ENCODE measurements at regions not wholly inside any gene's neighbourhood (a gene's known extent, or its start where the extent isn't known, plus 50 kb on each side); places are given as distances from the start of the nearest gene placed in this dataset.

DNA sequence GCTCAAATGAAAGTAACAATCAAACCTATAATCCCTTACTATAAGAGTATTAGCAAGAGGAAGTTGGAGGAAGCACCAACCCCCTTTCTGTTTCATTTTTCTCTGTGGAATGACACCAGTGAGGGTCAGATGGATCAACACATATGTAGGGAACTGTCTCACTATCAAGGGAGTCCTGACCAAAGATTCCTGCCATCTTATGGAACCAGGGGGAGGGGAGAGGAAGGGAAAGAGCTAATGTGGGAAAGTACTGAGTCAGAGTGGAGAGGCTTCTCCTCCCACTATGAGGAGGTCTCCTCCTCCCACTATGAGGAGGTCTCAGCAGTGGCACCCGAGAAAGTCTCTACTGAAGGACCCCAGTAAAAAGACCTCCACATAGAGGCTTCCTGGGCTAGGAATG, 73.3 kb upstream of the PCSK1 start:
- H3K36me3 ChIP-seq (ENCODE audit: control insufficient read depth, insufficient read depth, low read length), result no peaks in the 10 kb centered on the region
- no peak overlapping the region for H3K4me3 ChIP-seq (ENCODE audit: low read length)
- no peaks in the 10 kb centered on the region for H3K27me3 ChIP-seq (ENCODE audit: control insufficient read depth, insufficient read depth, low read length)
- DNase-seq (ENCODE audit: low read depth, low spot score), result no peak
- no peak overlapping the region for H3K27ac ChIP-seq (ENCODE audit: low read length)
- no peaks in the 10 kb centered on the region for H3K9me3 ChIP-seq (ENCODE audit: control insufficient read depth, insufficient read depth, low read length)
- no CpG with 5 or more reads among the region's 1 CpG for WGBS (ENCODE audit: insufficient coverage, insufficient read length)
- H3K4me1 ChIP-seq (ENCODE audit: control insufficient read depth, insufficient read depth, low read length), result no peaks in the 10 kb centered on the region

DNA sequence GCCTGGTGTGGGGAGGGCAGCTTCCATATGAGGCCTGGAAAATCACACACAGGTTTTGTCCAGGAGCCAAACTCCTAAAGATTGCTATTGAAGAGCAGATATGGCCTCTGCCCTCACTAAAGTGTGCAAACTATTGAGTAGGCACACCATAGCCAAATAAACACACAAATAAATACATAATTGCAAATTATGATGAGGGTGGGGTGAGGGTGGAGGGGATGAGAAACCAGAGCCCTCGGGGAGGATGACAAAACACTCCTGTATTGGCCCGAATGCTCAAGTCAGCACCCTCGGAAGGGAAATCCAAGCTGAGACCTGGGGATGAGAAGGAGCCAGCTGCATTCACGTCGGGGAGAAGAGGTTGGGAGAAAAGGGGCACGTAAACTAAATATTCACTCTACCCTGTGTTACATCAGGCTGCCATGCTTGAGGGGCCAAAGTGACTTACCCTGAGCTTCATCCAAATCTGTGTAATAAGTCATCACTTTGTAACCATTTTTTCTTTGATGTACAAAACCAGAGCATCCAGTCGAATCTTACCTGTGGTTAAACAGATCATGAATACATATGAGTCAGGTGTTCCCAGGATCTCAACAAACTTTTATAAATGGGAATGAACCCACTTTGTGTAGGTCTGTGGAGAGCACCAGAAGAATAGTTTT, 73.9 kb upstream of the PCSK1 start:
- Histone ChIP-seq H3K4me3 (ENCODE audit: low read length) (no peak overlapping the region), H3K27ac (ENCODE audit: low read length) (no peak overlapping the region), H3K27me3 (ENCODE audit: control insufficient read depth, insufficient read depth, low read length) (no peaks in the 10 kb centered on the region), H3K36me3 (ENCODE audit: control insufficient read depth, insufficient read depth, low read length) (no peaks in the 10 kb centered on the region), H3K4me1 (ENCODE audit: control insufficient read depth, insufficient read depth, low read length) (no peaks in the 10 kb centered on the region), H3K9me3 (ENCODE audit: control insufficient read depth, insufficient read depth, low read length) (no peaks in the 10 kb centered on the region)
- no CpG with 5 or more reads among the region's 7 CpGs for WGBS (ENCODE audit: insufficient coverage, insufficient read length)
- no peak for DNase-seq (ENCODE audit: low read depth, low spot score)

DNA sequence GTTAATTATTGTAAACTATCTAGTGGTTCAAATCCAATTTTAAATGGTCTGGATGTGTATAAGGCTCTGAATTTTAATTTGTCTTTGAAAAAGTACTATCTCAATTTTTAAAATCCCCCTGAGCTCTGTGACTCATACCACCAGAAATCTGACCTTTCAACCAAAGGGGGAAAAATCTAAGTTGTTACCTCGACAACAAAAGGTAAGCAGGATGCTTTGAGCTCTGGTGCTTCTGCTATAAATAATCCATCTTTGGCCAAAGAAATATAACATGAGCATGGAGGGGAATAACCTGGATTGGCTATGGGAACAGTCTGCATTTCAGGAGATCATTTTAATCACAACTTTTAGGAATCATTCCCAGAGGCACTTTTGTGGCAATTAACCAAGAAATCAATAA, 76.3 kb upstream of the PCSK1 start:
- H3K27ac ChIP-seq (ENCODE audit: low read length), result no peak overlapping the region
- WGBS (ENCODE audit: insufficient coverage, insufficient read length), result no CpG with 5 or more reads among the region's 1 CpG
- H3K4me1 ChIP-seq (ENCODE audit: control insufficient read depth, insufficient read depth, low read length), result no peaks in the 10 kb centered on the region

GRCh38 chr5:96509721-96510350, 76.8 kb upstream of the PCSK1 start:
- Histone ChIP-seq H3K27me3 (ENCODE audit: control insufficient read depth, insufficient read depth, low read length) (no peaks in the 10 kb centered on the region), H3K4me1 (ENCODE audit: control insufficient read depth, insufficient read depth, low read length) (no peaks in the 10 kb centered on the region), H3K36me3 (ENCODE audit: control insufficient read depth, insufficient read depth, low read length) (no peaks in the 10 kb centered on the region), H3K4me3 (ENCODE audit: low read length) (no peak overlapping the region), H3K9me3 (ENCODE audit: control insufficient read depth, insufficient read depth, low read length) (no peaks in the 10 kb centered on the region), H3K27ac (ENCODE audit: low read length) (no peak overlapping the region)
- no CpG with 5 or more reads among the region's 5 CpGs for WGBS (ENCODE audit: insufficient coverage, insufficient read length)
- no peak for DNase-seq (ENCODE audit: low read depth, low spot score)

More for the DNA sequence above, 76.3 kb upstream of the PCSK1 start:
- no peaks in the 10 kb centered on the region for H3K27me3 ChIP-seq (ENCODE audit: control insufficient read depth, insufficient read depth, low read length)
- no peaks in the 10 kb centered on the region for H3K36me3 ChIP-seq (ENCODE audit: control insufficient read depth, insufficient read depth, low read length)
- DNase-seq (ENCODE audit: low read depth, low spot score), result no peak
- H3K9me3 ChIP-seq (ENCODE audit: control insufficient read depth, insufficient read depth, low read length), result no peaks in the 10 kb centered on the region
- no peak overlapping the region for H3K4me3 ChIP-seq (ENCODE audit: low read length)

- DNase-seq (ENCODE audit: low read depth, low spot score), result no peak
- no peak overlapping the region for H3K4me3 ChIP-seq (ENCODE audit: low read length)
These were observed 83.6 kb upstream of the PCSK1 start for GRCh38 chr5:96516631-96517071.

DNA sequence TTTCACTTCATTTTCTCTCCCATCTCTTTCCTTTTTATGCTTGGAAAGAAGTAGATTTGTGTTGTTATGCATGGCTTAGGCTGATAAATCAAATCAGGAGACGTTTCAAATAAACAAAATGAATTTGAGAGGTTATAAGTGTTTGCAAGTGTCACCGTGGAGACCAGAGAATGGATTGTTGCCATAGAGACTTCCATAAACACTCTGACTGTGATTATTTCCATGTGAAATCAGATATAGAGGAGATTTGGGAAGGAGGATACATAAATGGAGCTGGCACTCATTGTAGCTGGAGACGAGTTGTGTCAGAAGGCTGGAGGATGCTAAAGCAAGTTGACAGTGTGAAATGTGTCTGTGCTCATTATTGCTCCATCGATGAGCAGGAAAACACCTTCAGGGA, 84.2 kb upstream of the PCSK1 start:
- no peaks in the 10 kb centered on the region for H3K9me3 ChIP-seq (ENCODE audit: control insufficient read depth, insufficient read depth, low read length)
- no peaks in the 10 kb centered on the region for H3K4me1 ChIP-seq (ENCODE audit: control insufficient read depth, insufficient read depth, low read length)
- no peak overlapping the region for H3K27ac ChIP-seq (ENCODE audit: low read length)
- H3K27me3 ChIP-seq (ENCODE audit: control insufficient read depth, insufficient read depth, low read length), result no peaks in the 10 kb centered on the region
- H3K4me3 ChIP-seq (ENCODE audit: low read length), result no peak overlapping the region
- no CpG with 5 or more reads among the region's 4 CpGs for WGBS (ENCODE audit: insufficient coverage, insufficient read length)
- DNase-seq (ENCODE audit: low read depth, low spot score), result no peak
- no peaks in the 10 kb centered on the region for H3K36me3 ChIP-seq (ENCODE audit: control insufficient read depth, insufficient read depth, low read length)

More at GRCh38 chr5:96516631-96517071, 83.6 kb upstream of the PCSK1 start:
- Histone ChIP-seq H3K27ac (ENCODE audit: low read length) (no peak overlapping the region), H3K4me1 (ENCODE audit: control insufficient read depth, insufficient read depth, low read length) (no peaks in the 10 kb centered on the region), H3K36me3 (ENCODE audit: control insufficient read depth, insufficient read depth, low read length) (no peaks in the 10 kb centered on the region), H3K9me3 (ENCODE audit: control insufficient read depth, insufficient read depth, low read length) (no peaks in the 10 kb centered on the region), H3K27me3 (ENCODE audit: control insufficient read depth, insufficient read depth, low read length) (no peaks in the 10 kb centered on the region)
- no CpG with 5 or more reads among the region's 6 CpGs for WGBS (ENCODE audit: insufficient coverage, insufficient read length)

- H3K27me3 ChIP-seq (ENCODE audit: control insufficient read depth, insufficient read depth, low read length), result no peaks in the 10 kb centered on the region
- H3K4me3 ChIP-seq (ENCODE audit: low read length), result no peak overlapping the region
- no peak overlapping the region for H3K27ac ChIP-seq (ENCODE audit: low read length)
- no peaks in the 10 kb centered on the region for H3K4me1 ChIP-seq (ENCODE audit: control insufficient read depth, insufficient read depth, low read length)
- no peaks in the 10 kb centered on the region for H3K9me3 ChIP-seq (ENCODE audit: control insufficient read depth, insufficient read depth, low read length)
- DNase-seq (ENCODE audit: low read depth, low spot score), result no peak
- H3K36me3 ChIP-seq (ENCODE audit: control insufficient read depth, insufficient read depth, low read length), result no peaks in the 10 kb centered on the region
These were observed 87.3 kb upstream of the PCSK1 start for GRCh38 chr5:96520345-96520744.

DNA sequence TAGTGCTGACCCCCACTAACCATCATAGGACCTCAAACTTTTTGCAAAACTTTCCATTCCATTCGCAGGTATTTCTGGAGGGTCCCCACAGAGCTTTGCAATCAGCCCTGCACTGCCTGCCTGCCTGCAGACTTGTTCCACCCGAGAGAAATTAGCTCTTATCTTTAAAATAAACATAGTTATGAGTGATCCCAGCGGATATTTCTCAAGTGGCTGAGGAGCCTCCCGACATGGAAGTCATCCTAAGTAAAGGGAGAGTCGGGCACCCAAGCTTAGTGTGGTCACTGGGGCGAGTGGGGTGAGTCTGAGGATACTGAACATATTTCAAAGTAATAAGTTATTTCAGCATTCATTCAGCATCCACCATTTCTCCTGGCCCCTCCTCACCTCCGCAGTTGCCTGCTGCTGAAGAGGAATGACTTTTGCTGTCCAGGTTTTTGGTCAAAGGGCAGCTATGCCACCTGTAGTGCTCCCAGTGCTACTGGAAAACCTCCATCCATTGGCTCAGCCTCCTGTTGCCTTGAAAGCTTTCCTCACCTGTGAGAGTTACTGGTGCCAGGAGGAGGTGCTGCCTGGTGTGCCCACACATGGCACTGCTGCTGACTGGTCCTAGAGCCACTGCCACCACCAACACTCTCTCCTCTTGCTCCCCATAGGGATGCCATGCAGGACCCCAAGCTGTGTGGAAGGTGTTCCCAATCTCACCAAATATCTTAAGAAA, 89.7 kb upstream of the PCSK1 start:
- Histone ChIP-seq H3K27ac (ENCODE audit: low read length) (no peak overlapping the region), H3K27me3 (ENCODE audit: control insufficient read depth, insufficient read depth, low read length) (no peaks in the 10 kb centered on the region), H3K36me3 (ENCODE audit: control insufficient read depth, insufficient read depth, low read length) (no peaks in the 10 kb centered on the region), H3K4me3 (ENCODE audit: low read length) (no peak overlapping the region), H3K9me3 (ENCODE audit: control insufficient read depth, insufficient read depth, low read length) (no peaks in the 10 kb centered on the region), H3K4me1 (ENCODE audit: control insufficient read depth, insufficient read depth, low read length) (no peaks in the 10 kb centered on the region)
- DNase-seq (ENCODE audit: low read depth, low spot score), result no peak
- WGBS (ENCODE audit: insufficient coverage, insufficient read length), result no CpG with 5 or more reads among the region's 7 CpGs

DNA sequence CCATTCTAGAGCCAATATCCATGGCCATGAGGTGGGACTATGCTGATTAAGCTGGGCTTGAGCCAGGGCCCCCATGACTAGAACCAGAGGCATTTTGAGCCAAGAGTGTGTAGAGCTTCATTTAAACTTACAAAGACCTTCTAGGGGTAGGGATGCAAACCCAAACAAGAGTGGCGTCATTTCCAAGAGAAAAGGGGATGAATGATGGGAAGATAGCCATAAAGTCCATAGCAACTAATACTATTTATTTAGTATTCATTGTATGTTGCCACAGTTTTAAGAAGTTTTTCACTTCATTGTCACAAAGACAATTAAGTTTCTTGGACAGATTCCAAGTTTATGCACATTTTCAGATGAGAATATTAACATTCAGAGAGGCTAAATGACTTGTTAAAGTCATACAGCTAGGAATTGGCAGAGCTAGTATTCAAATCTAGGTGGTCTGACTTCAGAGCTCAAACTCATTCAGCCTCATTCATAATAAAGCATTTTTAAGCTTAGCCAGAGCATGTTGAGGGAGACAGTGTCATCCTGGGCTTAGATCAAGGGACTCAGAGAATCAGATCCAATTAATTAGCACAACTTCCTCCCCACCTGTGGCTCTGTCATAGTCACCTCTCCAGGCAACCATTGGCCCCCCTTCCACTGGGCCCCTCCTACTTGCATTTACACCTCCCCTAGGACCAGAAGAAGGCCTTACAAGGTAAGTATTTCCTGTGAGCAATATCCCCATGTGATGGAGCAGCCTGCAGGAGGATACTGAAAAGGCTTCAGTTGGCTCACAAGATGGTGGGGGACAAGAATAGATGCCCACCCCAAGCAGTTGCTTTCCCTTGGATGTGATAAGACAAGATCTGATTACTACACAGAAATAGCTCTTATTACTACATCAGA, 95.0 kb upstream of the PCSK1 start:
- DNase-seq (ENCODE audit: low read depth, low spot score), result no peak
- Histone ChIP-seq H3K27me3 (ENCODE audit: control insufficient read depth, insufficient read depth, low read length) (no peaks in the 10 kb centered on the region), H3K36me3 (ENCODE audit: control insufficient read depth, insufficient read depth, low read length) (no peaks in the 10 kb centered on the region), H3K4me1 (ENCODE audit: control insufficient read depth, insufficient read depth, low read length) (no peaks in the 10 kb centered on the region), H3K9me3 (ENCODE audit: control insufficient read depth, insufficient read depth, low read length) (no peaks in the 10 kb centered on the region), H3K27ac (ENCODE audit: low read length) (no peak overlapping the region), H3K4me3 (ENCODE audit: low read length) (no peak overlapping the region)
- no CpG with 5 or more reads among the region's 1 CpG for WGBS (ENCODE audit: insufficient coverage, insufficient read length)

DNA sequence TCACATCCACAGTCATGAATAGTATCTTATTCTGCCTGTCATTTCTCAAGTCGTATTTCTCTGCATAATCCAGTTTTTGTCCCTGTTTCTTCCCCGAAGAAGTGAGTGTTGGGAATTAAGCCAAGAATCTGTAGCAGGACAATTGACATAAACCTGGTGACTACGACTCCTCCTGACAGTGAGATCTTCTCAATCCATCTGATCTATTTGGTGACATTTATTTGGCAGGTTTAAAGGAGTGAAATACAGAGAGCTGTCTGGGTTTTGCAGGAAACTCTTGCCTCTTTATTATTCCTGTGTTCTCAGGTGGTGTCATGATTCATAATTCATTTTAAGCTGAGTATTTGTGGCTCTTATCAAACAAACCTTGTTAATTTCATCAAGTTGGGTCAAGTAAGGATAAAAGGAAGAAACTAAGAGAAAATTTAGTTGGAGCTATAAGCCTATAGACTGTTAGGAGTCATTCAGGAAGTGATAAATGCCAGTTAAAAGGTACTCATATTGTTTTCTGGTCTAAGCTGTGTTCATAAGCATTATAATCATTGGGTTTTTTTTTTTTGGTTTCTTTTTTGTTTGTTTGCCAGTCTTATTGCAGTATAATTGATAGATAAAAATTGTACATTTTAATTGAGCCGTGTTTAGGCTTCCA, 95.9 kb upstream of the PCSK1 start:
- Histone ChIP-seq H3K9me3 (ENCODE audit: control insufficient read depth, insufficient read depth, low read length) (no peaks in the 10 kb centered on the region), H3K27ac (ENCODE audit: low read length) (no peak overlapping the region), H3K4me3 (ENCODE audit: low read length) (no peak overlapping the region), H3K4me1 (ENCODE audit: control insufficient read depth, insufficient read depth, low read length) (no peaks in the 10 kb centered on the region), H3K27me3 (ENCODE audit: control insufficient read depth, insufficient read depth, low read length) (no peaks in the 10 kb centered on the region), H3K36me3 (ENCODE audit: control insufficient read depth, insufficient read depth, low read length) (no peaks in the 10 kb centered on the region)
- no CpG with 5 or more reads among the region's 4 CpGs for WGBS (ENCODE audit: insufficient coverage, insufficient read length)
- no peak for DNase-seq (ENCODE audit: low read depth, low spot score)
